ENCODE measurements at regions not wholly inside any gene's neighbourhood (a gene's known extent, or its start where the extent isn't known, plus 50 kb on each side); places are given as distances from the start of the nearest gene placed in this dataset.

DNA sequence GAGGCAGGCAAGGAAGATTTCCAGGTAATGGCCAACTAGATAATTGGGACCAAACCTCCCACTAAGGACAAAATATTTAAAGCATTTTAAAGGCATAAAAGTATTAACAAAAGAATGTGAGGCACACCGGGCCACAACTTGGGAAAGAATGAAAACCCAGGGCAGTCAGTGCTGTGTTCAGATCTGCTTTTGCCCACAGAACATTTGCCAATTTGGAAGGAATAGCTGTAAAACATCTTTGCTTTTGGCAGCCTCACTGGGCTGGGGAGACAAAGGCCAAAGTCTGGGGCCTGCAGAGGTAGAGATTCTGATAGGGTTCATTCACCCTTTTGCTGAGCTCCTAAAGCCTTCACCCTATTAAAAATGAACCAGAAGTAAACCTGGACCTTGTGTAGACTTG is 82.3 kb downstream of the SYNE3 start:
- Histone ChIP-seq H3K27me3 (peaks cover 0 to 1% (median 0%) of the 10 kb centered on the region in 4 donors), H3K9me3 (no peaks in the 10 kb centered on the region), H3K36me3 (peaks cover 3 to 84% (median 55%) of the 10 kb centered on the region in 4 donors), H3K4me3 (no peak overlapping the region), H3K4me1 (peaks cover 4 to 9% (median 8%) of the 10 kb centered on the region in 4 donors), H3K27ac (replicated peaks in 1 of 4) (no peak overlapping the region)
- 71% methylated on average over 1 of the region's 1 CpG for WGBS
- intact Hi-C loops (cut with DNase I): loop anchor here (5.0 to 10.0 kb wide), 3 partner anchors 332 to 747 kb away; no protein-coding TSS in a partner anchor
- no peak for TF ChIP-seq EP300 (IDR thresholded peaks at IDR 0.05)
- DNase-seq (ENCODE audit: extremely low spot score): no peak

DNA sequence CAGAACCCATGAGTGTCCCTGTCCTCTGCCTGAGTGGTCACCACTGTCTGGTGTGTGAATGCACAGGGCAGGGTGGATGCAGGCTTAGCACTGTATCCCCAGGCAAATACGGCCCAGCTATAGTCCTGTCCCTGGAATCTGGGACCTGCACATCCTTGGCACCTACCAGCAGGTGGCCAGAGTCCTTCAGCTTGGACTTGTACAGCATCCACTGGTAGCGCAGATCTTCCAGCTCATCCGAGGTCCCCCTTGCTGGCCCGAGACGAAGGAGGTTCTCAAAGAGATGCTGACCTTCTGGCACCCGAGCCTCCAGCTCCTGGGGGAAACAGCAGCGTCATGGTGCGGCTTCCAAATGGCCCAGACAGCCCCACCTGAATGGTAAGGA is 83.4 kb downstream of the SYNE3 start:
- peaks cover 4 to 9% (median 8%) of the 10 kb centered on the region in 4 donors for H3K4me1 ChIP-seq
- WGBS: 100% methylated on average over 3 of the region's 8 CpGs
- DNase-seq (ENCODE audit: extremely low spot score): no peak
- H3K27me3 ChIP-seq: peaks cover 0 to 3% (median 0%) of the 10 kb centered on the region in 4 donors
- H3K36me3 ChIP-seq: peaks cover 3 to 81% (median 46%) of the 10 kb centered on the region in 4 donors
- intact Hi-C loops (cut with DNase I): loop anchor here (5.0 to 10.0 kb wide), 3 partner anchors 331 to 746 kb away; no protein-coding TSS in a partner anchor
- no peak overlapping the region for H3K4me3 ChIP-seq
- H3K9me3 ChIP-seq: no peaks in the 10 kb centered on the region
- H3K27ac ChIP-seq (replicated peaks in 1 of 4): no peak overlapping the region
- TF ChIP-seq POLR2AphosphoS5 (IDR thresholded peaks at IDR 0.05) (no peak), EP300 (IDR thresholded peaks at IDR 0.05) (no peak), POLR2A (IDR thresholded peaks at IDR 0.05; ENCODE audit: low read depth) (no peak)
- TF ChIP-seq, protein P1, sequence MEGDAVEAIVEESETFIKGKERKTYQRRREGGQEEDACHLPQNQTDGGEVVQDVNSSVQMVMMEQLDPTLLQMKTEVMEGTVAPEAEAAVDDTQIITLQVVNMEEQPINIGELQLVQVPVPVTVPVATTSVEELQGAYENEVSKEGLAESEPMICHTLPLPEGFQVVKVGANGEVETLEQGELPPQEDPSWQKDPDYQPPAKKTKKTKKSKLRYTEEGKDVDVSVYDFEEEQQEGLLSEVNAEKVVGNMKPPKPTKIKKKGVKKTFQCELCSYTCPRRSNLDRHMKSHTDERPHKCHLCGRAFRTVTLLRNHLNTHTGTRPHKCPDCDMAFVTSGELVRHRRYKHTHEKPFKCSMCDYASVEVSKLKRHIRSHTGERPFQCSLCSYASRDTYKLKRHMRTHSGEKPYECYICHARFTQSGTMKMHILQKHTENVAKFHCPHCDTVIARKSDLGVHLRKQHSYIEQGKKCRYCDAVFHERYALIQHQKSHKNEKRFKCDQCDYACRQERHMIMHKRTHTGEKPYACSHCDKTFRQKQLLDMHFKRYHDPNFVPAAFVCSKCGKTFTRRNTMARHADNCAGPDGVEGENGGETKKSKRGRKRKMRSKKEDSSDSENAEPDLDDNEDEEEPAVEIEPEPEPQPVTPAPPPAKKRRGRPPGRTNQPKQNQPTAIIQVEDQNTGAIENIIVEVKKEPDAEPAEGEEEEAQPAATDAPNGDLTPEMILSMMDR (IDR thresholded peaks at IDR 0.05): no peak

DNA sequence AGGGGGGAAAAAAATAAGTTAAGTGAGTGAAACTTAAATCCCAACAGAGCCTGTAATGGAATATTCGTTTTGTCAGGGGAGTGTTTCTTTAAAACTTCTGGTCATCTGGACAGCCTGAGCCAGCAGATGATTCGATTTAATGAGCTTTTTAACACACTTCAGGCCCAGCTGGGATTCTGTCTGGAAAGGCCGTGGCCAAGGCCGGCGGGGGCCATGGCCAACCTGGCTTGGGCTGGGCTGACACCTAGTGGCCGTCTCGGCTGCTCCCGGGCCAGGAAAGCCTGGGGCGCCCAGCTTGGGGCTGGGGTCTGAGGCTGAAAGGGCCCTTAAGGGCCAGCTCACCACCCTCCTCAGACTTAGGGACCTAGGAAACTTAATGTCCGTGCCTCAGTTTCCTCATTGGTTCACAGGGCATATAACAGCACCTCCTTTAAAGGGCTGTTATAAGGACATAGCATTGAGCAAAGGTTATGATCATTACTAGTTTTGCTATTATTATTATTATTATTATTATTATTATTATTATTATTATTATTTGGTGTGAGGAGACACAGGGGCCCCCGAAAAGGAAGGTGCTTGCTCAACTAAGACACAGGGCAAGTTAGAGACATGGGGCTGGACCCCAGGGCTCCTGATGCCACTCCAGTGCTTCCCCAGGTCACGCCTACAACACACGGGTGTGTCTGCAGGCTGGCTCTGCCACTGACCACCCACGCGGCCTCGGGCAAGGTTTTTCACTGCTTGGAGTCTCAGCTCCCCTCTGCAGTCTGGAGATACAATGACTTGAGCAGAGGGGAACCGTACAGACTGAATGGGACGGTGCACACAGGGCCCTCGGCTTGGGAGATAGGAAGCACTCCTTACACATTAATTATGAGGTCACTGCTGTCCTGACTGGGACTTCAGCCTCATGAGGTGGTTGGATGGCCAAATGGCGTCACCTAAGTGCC is 84.0 kb downstream of the SYNE3 start:
- no peak for DNase-seq (ENCODE audit: extremely low spot score)

DNA sequence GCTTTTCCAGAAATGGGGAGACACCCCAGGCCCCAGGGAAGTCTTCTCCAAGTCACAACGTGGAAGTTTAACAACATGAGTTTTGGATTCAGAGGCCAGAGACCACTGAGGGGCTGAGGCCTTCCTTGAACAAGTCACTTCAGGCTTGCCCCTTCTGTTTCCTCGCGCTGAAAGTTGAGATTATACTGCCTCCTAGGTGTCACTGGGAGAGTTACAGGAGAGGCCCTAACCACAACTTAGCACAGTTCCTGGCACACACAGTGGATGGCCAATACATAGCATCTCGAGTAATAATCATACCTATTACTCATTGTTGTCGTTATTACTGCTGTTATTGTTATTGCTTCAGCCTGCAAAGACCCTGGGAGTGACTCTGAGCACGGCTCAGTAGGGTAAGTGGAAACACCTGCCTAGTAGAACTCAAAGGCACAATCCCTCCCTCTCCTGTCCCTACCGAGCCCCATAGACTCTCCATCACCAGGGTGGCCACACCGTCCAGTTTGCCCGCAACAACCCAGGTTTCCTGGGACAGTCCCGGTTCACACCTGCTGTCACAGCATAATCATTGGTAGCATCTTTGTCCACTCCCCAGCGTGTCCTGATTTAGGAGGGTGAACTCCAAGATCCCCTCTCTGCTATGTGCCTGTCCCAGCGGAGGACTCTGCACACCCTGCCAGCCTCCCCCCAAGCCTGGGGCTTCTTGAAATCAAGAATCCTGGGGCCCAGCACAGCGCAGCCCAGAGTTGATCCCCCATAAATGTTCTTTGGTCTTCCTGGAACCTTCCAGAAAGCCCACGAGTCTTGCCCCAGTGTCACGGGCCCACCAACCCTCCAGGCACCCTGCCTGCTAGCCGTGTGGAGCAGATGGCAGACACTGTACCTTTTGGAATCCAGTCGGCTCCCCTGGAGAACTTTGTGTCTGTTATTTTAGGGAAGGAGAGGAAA is 85.0 kb downstream of the SYNE3 start:
- Histone ChIP-seq H3K36me3 (peaks cover 3 to 67% (median 36%) of the 10 kb centered on the region in 4 donors), H3K4me1 (peaks cover 4 to 9% (median 8%) of the 10 kb centered on the region in 4 donors)

More for the DNA sequence above, 84.0 kb downstream of the SYNE3 start:
- H3K4me1 ChIP-seq: peaks cover 4 to 9% (median 8%) of the 10 kb centered on the region in 4 donors
- peaks cover 3 to 77% (median 45%) of the 10 kb centered on the region in 4 donors for H3K36me3 ChIP-seq
- 14% methylated on average over 13 of the region's 20 CpGs for WGBS
- intact Hi-C loops (cut with DNase I): loop anchor here (5.0 to 10.0 kb wide), 3 partner anchors 330 to 745 kb away; no protein-coding TSS in a partner anchor
- no peak overlapping the region for H3K4me3 ChIP-seq
- TF ChIP-seq POLR2A (IDR thresholded peaks at IDR 0.05; ENCODE audit: low read depth) (no peak), POLR2AphosphoS5 (IDR thresholded peaks at IDR 0.05) (no peak), EP300 (IDR thresholded peaks at IDR 0.05) (no peak)
- TF ChIP-seq, protein P1 (IDR thresholded peaks at IDR 0.05): peak; percentile 68 to 80 (median 68)
- no peaks in the 10 kb centered on the region for H3K9me3 ChIP-seq
- H3K27me3 ChIP-seq: peaks cover 0 to 3% (median 0%) of the 10 kb centered on the region in 4 donors
- peak overlapping the region in 2 of 4 donors; percentile 22 to 34 for H3K27ac ChIP-seq (replicated peaks in 1 of 4)

More for the DNA sequence above, 85.0 kb downstream of the SYNE3 start:
- Histone ChIP-seq H3K4me3 (no peak overlapping the region), H3K27me3 (peaks cover 0 to 3% (median 0%) of the 10 kb centered on the region in 4 donors), H3K27ac (replicated peaks in 1 of 4) (peak overlapping the region in 2 of 4 donors; percentile 22 to 34), H3K9me3 (no peaks in the 10 kb centered on the region)
- DNase-seq (ENCODE audit: extremely low spot score): no peak
- WGBS: 83% methylated on average over 17 of the region's 17 CpGs
- intact Hi-C loops (cut with DNase I): loop anchor here (5.0 to 10.0 kb wide), 3 partner anchors 329 to 744 kb away; no protein-coding TSS in a partner anchor
- no peak for TF ChIP-seq EP300 (IDR thresholded peaks at IDR 0.05)
- TF ChIP-seq, protein P1 (IDR thresholded peaks at IDR 0.05): peak in 2 of 3 experiments; percentile 33 to 55
- TF ChIP-seq POLR2A (IDR thresholded peaks at IDR 0.05; ENCODE audit: low read depth): no peak
- TF ChIP-seq POLR2AphosphoS5 (IDR thresholded peaks at IDR 0.05): no peak
